ENCODE measurements at regions not wholly inside any gene's neighbourhood (a gene's known extent, or its start where the extent isn't known, plus 50 kb on each side); places are given as distances from the start of the nearest gene placed in this dataset.

DNA sequence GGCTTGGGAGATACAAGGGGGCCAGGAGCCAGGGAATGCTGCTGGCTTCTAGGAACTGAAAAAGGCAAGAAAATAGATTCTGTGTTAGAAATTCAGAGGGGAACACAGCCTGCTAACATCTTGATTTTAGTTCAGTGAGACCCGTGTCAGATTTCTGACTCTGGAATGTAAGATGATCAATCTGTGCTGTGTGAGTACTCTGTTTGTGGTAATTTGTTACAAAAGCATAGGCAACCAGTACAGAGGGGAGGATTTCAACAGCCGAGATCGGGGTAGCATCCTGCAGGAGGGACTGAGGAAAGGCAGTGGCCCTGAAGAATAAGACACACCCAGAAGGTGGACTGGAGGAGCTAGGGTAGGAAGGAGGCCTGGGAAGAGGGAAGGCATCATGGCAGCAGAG is 410.0 kb upstream of the CCDC196 start:
- no peak for TF ChIP-seq BACH2 (CRISPR knock-in tag; IDR thresholded peaks at IDR 0.05; ENCODE audit: borderline replicate concordance)
- no peak for TF ChIP-seq ZNF8 (CRISPR knock-in tag; IDR thresholded peaks at IDR 0.05)
- TF ChIP-seq, protein P1, sequence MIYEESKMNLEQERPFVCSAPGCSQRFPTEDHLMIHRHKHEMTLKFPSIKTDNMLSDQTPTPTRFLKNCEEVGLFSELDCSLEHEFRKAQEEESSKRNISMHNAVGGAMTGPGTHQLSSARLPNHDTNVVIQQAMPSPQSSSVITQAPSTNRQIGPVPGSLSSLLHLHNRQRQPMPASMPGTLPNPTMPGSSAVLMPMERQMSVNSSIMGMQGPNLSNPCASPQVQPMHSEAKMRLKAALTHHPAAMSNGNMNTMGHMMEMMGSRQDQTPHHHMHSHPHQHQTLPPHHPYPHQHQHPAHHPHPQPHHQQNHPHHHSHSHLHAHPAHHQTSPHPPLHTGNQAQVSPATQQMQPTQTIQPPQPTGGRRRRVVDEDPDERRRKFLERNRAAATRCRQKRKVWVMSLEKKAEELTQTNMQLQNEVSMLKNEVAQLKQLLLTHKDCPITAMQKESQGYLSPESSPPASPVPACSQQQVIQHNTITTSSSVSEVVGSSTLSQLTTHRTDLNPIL (CRISPR knock-in tag; IDR thresholded peaks at IDR 0.05; ENCODE audit: low read depth): no peak
- TF ChIP-seq, protein P2, sequence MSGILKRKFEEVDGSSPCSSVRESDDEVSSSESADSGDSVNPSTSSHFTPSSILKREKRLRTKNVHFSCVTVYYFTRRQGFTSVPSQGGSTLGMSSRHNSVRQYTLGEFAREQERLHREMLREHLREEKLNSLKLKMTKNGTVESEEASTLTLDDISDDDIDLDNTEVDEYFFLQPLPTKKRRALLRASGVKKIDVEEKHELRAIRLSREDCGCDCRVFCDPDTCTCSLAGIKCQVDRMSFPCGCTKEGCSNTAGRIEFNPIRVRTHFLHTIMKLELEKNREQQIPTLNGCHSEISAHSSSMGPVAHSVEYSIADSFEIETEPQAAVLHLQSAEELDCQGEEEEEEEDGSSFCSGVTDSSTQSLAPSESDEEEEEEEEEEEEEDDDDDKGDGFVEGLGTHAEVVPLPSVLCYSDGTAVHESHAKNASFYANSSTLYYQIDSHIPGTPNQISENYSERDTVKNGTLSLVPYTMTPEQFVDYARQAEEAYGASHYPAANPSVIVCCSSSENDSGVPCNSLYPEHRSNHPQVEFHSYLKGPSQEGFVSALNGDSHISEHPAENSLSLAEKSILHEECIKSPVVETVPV (CRISPR knock-in tag; IDR thresholded peaks at IDR 0.05): no peak
- TF ChIP-seq, protein P3, sequence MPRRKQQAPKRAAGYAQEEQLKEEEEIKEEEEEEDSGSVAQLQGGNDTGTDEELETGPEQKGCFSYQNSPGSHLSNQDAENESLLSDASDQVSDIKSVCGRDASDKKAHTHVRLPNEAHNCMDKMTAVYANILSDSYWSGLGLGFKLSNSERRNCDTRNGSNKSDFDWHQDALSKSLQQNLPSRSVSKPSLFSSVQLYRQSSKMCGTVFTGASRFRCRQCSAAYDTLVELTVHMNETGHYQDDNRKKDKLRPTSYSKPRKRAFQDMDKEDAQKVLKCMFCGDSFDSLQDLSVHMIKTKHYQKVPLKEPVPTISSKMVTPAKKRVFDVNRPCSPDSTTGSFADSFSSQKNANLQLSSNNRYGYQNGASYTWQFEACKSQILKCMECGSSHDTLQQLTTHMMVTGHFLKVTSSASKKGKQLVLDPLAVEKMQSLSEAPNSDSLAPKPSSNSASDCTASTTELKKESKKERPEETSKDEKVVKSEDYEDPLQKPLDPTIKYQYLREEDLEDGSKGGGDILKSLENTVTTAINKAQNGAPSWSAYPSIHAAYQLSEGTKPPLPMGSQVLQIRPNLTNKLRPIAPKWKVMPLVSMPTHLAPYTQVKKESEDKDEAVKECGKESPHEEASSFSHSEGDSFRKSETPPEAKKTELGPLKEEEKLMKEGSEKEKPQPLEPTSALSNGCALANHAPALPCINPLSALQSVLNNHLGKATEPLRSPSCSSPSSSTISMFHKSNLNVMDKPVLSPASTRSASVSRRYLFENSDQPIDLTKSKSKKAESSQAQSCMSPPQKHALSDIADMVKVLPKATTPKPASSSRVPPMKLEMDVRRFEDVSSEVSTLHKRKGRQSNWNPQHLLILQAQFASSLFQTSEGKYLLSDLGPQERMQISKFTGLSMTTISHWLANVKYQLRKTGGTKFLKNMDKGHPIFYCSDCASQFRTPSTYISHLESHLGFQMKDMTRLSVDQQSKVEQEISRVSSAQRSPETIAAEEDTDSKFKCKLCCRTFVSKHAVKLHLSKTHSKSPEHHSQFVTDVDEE (CRISPR knock-in tag; IDR thresholded peaks at IDR 0.05): no peak
- TF ChIP-seq PPARA (CRISPR knock-in tag; IDR thresholded peaks at IDR 0.05; ENCODE audit: borderline replicate concordance): no peak
- TF ChIP-seq TOX (CRISPR knock-in tag; IDR thresholded peaks at IDR 0.05; ENCODE audit: borderline replicate concordance): no peak
- TF ChIP-seq RARB (CRISPR knock-in tag; IDR thresholded peaks at IDR 0.05): no peak
- no peak for TF ChIP-seq ZNF565 (CRISPR knock-in tag; conservative IDR thresholded peaks at IDR 0.05; ENCODE audit: low read depth)
- TF ChIP-seq, protein P4, sequence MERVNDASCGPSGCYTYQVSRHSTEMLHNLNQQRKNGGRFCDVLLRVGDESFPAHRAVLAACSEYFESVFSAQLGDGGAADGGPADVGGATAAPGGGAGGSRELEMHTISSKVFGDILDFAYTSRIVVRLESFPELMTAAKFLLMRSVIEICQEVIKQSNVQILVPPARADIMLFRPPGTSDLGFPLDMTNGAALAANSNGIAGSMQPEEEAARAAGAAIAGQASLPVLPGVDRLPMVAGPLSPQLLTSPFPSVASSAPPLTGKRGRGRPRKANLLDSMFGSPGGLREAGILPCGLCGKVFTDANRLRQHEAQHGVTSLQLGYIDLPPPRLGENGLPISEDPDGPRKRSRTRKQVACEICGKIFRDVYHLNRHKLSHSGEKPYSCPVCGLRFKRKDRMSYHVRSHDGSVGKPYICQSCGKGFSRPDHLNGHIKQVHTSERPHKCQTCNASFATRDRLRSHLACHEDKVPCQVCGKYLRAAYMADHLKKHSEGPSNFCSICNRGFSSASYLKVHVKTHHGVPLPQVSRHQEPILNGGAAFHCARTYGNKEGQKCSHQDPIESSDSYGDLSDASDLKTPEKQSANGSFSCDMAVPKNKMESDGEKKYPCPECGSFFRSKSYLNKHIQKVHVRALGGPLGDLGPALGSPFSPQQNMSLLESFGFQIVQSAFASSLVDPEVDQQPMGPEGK (CRISPR knock-in tag; IDR thresholded peaks at IDR 0.05; ENCODE audit: borderline replicate concordance): no peak
- TF ChIP-seq, protein P5, sequence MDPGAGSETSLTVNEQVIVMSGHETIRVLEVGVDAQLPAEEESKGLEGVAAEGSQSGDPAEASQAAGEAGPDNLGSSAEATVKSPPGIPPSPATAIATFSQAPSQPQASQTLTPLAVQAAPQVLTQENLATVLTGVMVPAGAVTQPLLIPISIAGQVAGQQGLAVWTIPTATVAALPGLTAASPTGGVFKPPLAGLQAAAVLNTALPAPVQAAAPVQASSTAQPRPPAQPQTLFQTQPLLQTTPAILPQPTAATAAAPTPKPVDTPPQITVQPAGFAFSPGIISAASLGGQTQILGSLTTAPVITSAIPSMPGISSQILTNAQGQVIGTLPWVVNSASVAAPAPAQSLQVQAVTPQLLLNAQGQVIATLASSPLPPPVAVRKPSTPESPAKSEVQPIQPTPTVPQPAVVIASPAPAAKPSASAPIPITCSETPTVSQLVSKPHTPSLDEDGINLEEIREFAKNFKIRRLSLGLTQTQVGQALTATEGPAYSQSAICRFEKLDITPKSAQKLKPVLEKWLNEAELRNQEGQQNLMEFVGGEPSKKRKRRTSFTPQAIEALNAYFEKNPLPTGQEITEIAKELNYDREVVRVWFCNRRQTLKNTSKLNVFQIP (CRISPR knock-in tag; IDR thresholded peaks at IDR 0.05; ENCODE audit: borderline replicate concordance, low read depth): no peak
- TF ChIP-seq TCF4 (CRISPR knock-in tag; IDR thresholded peaks at IDR 0.05; ENCODE audit: borderline replicate concordance): no peak
- no peak for TF ChIP-seq ESRRG (CRISPR knock-in tag; IDR thresholded peaks at IDR 0.05)
- no peak for TF ChIP-seq GLIS3 (CRISPR knock-in tag; IDR thresholded peaks at IDR 0.05)
- no peak for TF ChIP-seq OSR1 (CRISPR knock-in tag; IDR thresholded peaks at IDR 0.05)
- no peak for ATAC-seq

DNA sequence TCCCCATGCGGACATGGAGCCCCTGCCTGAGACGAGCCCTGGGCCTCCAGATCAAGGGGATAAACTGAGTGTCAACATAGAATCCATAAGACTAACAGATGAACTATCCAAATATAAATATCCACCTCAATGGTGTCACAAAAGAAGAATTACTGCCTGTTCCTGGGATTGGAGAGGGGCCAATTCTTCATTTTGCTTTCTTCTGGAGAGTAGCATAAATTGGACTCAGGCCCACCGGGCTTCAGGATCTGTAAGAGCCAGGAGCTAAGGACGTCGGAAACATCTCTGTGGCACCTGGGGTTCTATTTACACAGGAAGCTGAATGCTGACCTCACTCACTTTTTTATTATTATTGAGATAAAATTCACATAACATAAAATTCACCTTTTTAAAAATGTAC is 408.2 kb upstream of the CCDC196 start:
- no peak for ATAC-seq
- no peak for TF ChIP-seq ZC3H10 (CRISPR knock-in tag; IDR thresholded peaks at IDR 0.05)

DNA sequence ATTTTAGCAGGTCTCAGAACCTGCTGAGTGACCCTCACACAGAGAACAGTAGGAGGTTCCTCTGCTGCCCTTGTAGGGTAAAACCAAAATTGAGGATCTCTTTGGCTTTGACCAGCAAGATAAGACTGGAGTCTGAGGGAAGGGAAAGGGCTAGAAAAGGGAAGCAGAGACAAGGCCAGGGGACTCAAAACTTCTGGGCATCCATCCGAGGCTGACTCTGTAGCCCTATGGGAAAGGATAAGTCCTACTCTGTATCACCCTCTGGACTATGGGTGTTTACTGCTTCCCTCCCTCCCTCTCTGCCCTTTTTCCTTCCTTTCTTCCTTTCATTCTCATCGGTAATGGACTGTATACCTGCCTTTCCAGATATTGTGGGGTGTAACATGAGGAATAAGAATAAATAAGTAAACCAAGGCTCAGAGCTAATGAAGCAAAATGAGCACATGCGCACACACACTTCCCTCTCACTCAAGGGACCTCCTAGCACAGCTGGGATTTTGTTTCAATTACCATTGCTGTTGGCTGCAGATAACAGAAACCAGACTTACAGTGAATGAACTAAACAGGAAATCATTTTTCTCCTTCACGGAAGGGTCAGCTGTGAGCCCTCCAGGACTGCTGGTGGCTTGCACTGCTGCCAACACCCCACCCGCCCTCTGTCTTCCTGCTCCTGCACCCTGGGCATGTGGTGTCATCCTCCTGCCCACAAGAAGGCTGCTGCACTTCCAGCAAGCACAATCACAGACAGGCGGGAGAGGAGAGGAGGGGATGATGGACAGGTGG is 404.4 kb upstream of the CCDC196 start:
- TF ChIP-seq, protein P4 (CRISPR knock-in tag; IDR thresholded peaks at IDR 0.05; ENCODE audit: borderline replicate concordance): no peak
- peak; percentile 81 for TF ChIP-seq TCF4 (CRISPR knock-in tag; IDR thresholded peaks at IDR 0.05; ENCODE audit: borderline replicate concordance)
- ATAC-seq: no peak

All from SK-N-SH treated with all-trans-retinoic acid at 6 μM for 48 hours (cell line).